ENCODE measurements at regions not wholly inside any gene's neighbourhood (a gene's known extent, or its start where the extent isn't known, plus 50 kb on each side); places are given as distances from the start of the nearest gene placed in this dataset.

GRCh38 chr2:137813176-137813575 lies 151.1 kb upstream of the HNMT start:
- DNase-seq (ENCODE audit: low read depth), result no peak
- H3K4me3 ChIP-seq (ENCODE audit: low read depth, low read length), result no peak overlapping the region
- no peak for TF ChIP-seq CTCF (IDR thresholded peaks at IDR 0.05; ENCODE audit: insufficient read depth, low read length)

- no peak for DNase-seq (ENCODE audit: low read depth)
- no peak for TF ChIP-seq CTCF (IDR thresholded peaks at IDR 0.05; ENCODE audit: insufficient read depth, low read length)
- no peak overlapping the region for H3K4me3 ChIP-seq (ENCODE audit: low read depth, low read length)
These were observed 147.2 kb upstream of the HNMT start for GRCh38 chr2:137817058-137817457.

- no peak for DNase-seq (ENCODE audit: low read depth)
- TF ChIP-seq CTCF (IDR thresholded peaks at IDR 0.05; ENCODE audit: insufficient read depth, low read length), result no peak
- no peak overlapping the region for H3K4me3 ChIP-seq (ENCODE audit: low read depth, low read length)
These were observed 141.1 kb upstream of the HNMT start for GRCh38 chr2:137823196-137823595.

GRCh38 chr2:137824501-137824900 lies 139.8 kb upstream of the HNMT start:
- TF ChIP-seq CTCF (IDR thresholded peaks at IDR 0.05; ENCODE audit: insufficient read depth, low read length), result no peak
- H3K4me3 ChIP-seq (ENCODE audit: low read depth, low read length), result no peak overlapping the region
- DNase-seq (ENCODE audit: low read depth), result no peak

- DNase-seq (ENCODE audit: low read depth), result no peak
- TF ChIP-seq CTCF (IDR thresholded peaks at IDR 0.05; ENCODE audit: insufficient read depth, low read length), result no peak
These were observed 137.6 kb upstream of the HNMT start for GRCh38 chr2:137826373-137827372.

GRCh38 chr2:137828624-137829023 lies 135.6 kb upstream of the HNMT start:
- DNase-seq (ENCODE audit: low read depth), result no peak
- H3K4me3 ChIP-seq (ENCODE audit: low read depth, low read length), result no peak overlapping the region
- TF ChIP-seq CTCF (IDR thresholded peaks at IDR 0.05; ENCODE audit: insufficient read depth, low read length), result no peak

More at GRCh38 chr2:137826373-137827372, 137.6 kb upstream of the HNMT start:
- no peak overlapping the region for H3K4me3 ChIP-seq (ENCODE audit: low read depth, low read length)
